ENCODE measurements at regions not wholly inside any gene's neighbourhood (a gene's known extent, or its start where the extent isn't known, plus 50 kb on each side); places are given as distances from the start of the nearest gene placed in this dataset.

GRCh38 chr11:112508750-112509149 is 248.1 kb upstream of the PLET1 start:
- TF ChIP-seq CTCF (IDR thresholded peaks at IDR 0.05; ENCODE audit: low read depth, low read length, poor library complexity, severe bottlenecking): no peak
- no peak for TF ChIP-seq EZH2phosphoT487 (IDR thresholded peaks at IDR 0.05; ENCODE audit: borderline replicate concordance, low read length)

Data from DOHH2 (cell line).